Glomerular visceral epithelial cell (primary cell): ENCODE measurements at regions not wholly inside any gene's neighbourhood (a gene's known extent, or its start where the extent isn't known, plus 50 kb on each side); places are given as distances from the start of the nearest gene placed in this dataset.

Experiments
- DNase-seq: peaks from one replicate; pipeline ENCODE4 v3.0.0-alpha.2; 2016; ENCODE audit errors: extremely low spot score

GRCh38 chr22:48318173-48318572 is 1509.5 kb downstream of the BRD1 start:
- DNase-seq, result no peak

- no peak for DNase-seq
Measured at GRCh38 chr22:48316257-48317250, 1511.1 kb downstream of the BRD1 start.

GRCh38 chr22:48315439-48316256 is 1512.0 kb downstream of the BRD1 start:
- no peak for DNase-seq

GRCh38 chr22:48314073-48314472 is 1513.6 kb downstream of the BRD1 start:
- DNase-seq, result no peak

GRCh38 chr22:48313175-48313830 is 1514.4 kb downstream of the BRD1 start:
- DNase-seq, result no peak

GRCh38 chr22:48310740-48311139 is 1516.9 kb downstream of the BRD1 start:
- DNase-seq, result no peak

GRCh38 chr22:48310289-48310688 is 1517.4 kb downstream of the BRD1 start:
- DNase-seq, result no peak

GRCh38 chr22:48309836-48310235 is 1517.8 kb downstream of the BRD1 start:
- DNase-seq, result no peak

GRCh38 chr22:48309115-48309705 is 1518.5 kb downstream of the BRD1 start:
- no peak for DNase-seq

- DNase-seq, result no peak
Measured at GRCh38 chr22:48307931-48308330, 1519.7 kb downstream of the BRD1 start.

GRCh38 chr22:48306785-48307510 is 1520.7 kb downstream of the BRD1 start:
- DNase-seq, result no peak

GRCh38 chr22:48306284-48306683 is 1521.4 kb downstream of the BRD1 start:
- no peak for DNase-seq

- DNase-seq, result no peak
Measured at GRCh38 chr22:48305726-48306235, 1521.9 kb downstream of the BRD1 start.

GRCh38 chr22:48303369-48303725 is 1524.3 kb downstream of the BRD1 start:
- no peak for DNase-seq

GRCh38 chr22:48302657-48303368 is 1524.9 kb downstream of the BRD1 start:
- DNase-seq, result no peak

GRCh38 chr22:48301908-48302307 is 1525.8 kb downstream of the BRD1 start:
- no peak for DNase-seq

GRCh38 chr22:48301421-48301820 is 1526.3 kb downstream of the BRD1 start:
- no peak for DNase-seq

GRCh38 chr22:48300877-48301276 is 1526.8 kb downstream of the BRD1 start:
- no peak for DNase-seq

- DNase-seq, result no peak
Measured at GRCh38 chr22:48299801-48300200, 1527.9 kb downstream of the BRD1 start.

- no peak for DNase-seq
Measured at GRCh38 chr22:48299124-48299523, 1528.5 kb downstream of the BRD1 start.
